ENCODE measurements at regions not wholly inside any gene's neighbourhood (a gene's known extent, or its start where the extent isn't known, plus 50 kb on each side); places are given as distances from the start of the nearest gene placed in this dataset.

DNA sequence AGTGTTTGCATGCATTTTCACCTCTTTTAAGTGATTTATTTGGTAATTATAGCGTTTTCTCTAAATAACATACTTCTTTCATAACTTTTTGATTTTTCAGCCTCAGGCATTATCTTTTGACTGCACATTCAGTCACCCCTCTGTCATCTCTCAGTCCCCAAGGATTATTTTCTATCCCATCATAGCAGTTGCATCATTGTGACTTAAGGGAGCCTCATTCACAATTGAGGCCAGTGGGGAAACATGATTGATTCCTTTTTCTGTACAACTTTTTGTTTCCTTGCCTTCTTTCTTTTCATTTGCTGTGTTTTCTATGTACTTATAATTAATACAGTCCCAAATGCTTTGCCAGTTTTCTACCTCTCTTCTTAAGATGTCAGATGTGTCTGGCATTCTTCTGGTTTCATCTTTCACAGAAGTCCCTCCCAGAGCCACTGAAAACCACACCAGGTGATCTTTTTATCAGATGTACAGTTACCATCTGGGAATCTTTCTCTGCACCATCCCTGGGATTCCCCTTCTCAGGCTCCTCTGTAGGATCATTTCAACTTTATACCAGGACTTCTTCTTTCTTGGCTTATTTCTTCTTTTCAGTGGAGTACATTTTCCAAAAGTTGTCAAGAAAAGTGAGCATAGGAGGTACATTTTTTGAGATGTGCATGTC is 151.4 kb downstream of the RAP2B start:
- DNase-seq (ENCODE audit: low read depth in 1 of 2, low spot score in 1 of 2) = no peak

- DNase-seq (ENCODE audit: low read depth in 1 of 2, low spot score in 1 of 2) = no peak
Observed at GRCh38 chr3:153314038-153314437, 152.0 kb downstream of the RAP2B start.

DNA sequence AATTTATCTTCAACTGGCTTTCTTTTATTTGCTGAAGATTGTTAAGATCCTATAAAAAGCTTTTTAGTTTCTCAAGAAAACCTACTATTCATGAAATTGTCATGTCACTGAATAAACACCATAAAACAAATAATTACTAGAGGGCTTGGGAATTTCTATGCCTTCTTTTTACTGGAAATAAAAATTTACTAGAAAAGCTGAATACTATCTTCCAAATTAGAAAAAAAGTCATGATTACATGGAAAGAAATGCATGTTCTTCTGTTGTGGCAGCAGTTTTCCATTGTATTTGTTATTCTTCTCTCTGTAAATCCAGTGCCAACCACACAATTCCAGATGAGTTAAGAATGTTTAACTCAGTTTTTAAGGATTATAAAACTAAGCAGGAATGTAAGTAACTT is 153.8 kb downstream of the RAP2B start:
- DNase-seq (ENCODE audit: low read depth in 1 of 2, low spot score in 1 of 2) = no peak

DNA sequence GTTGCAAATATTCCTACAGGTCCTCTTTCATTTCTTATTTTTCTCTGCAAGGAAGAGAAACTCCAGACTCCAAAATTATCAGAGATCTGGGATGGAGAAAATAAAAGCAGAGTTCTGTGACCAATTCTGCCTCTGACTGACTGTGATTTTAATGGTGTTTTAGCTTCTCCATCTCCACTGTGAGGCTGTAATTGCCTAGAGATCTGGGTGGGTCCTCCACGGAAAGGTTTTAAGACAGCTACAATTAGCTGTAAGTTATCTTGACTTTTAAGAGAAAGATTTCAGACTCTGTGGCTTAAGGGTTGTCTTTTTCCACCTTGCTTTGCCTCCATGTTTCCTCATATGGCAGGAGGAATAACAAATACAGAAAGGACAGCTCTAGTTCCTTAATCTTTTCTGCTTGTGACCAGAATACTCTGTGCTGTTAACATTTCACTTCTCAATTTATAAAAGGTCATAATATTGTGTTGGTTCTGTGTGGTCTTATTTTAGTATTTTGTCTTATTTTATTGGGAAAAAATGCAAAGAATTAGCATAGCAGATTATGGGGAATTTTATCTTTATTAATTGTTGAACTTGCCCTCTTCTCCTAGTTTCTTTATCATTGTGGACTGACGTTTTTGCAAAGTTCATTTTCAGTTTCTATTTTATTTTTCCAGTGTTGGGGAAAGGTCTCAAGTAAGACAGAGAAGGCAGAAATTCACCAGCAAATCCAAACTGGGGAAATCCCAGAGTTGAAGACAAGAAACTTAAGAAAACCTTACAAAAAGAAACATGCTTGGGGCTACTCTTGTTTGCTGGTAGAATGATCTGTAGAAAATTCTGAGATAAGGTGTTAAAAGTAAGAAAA is 157.9 kb downstream of the RAP2B start:
- no peak for DNase-seq (ENCODE audit: low read depth in 1 of 2, low spot score in 1 of 2)

GRCh38 chr3:153320585-153321128 is 158.6 kb downstream of the RAP2B start:
- DNase-seq (ENCODE audit: low read depth in 1 of 2, low spot score in 1 of 2) = no peak

DNA sequence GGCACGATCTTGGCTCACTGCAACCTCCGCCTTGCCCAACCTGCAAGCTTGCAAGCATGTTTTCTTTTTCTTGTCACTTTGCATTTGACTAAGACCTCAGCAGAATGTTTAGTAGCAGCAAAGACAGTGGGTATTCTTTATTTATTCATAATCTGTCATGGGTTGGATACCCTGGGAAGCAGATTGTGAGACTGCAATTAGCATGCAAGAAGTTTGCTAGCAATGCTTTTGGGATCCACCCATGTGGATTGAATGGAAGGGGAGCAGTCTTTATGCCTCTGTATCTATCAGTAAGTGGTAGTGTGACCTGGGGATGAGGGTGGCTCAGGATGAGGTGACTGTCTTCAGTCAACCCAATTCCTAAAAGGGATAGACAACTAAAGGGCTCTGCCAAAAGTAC is 166.7 kb downstream of the RAP2B start:
- no peak for DNase-seq (ENCODE audit: low read depth in 1 of 2, low spot score in 1 of 2)

GRCh38 chr3:153330901-153331300 is 168.9 kb downstream of the RAP2B start:
- no peak for DNase-seq (ENCODE audit: low read depth in 1 of 2, low spot score in 1 of 2)

DNA sequence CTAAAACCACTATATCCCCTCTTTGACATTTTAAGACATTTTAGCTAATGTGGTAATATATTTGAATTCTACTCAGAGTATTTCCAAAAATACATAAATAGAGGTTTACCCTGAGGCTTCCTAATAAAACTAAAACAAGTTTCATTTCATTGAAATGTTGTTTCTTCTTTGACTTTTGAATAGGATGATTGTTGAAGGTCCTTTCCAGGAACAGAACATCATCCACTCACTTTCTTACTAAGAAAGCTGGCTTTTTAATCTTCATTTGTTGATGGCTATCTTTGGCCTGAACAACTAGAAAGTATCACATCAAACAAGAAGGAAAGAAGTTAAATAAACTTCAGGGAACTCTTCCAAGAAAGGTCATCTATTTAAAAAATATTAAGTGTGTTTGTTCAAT is 169.7 kb downstream of the RAP2B start:
- no peak for DNase-seq (ENCODE audit: low read depth in 1 of 2, low spot score in 1 of 2)

GRCh38 chr3:153334558-153334957 is 172.5 kb downstream of the RAP2B start:
- DNase-seq (ENCODE audit: low read depth in 1 of 2, low spot score in 1 of 2) = no peak

- DNase-seq (ENCODE audit: low read depth in 1 of 2, low spot score in 1 of 2) = no peak
Observed at GRCh38 chr3:153337369-153337768, 175.3 kb downstream of the RAP2B start.

- DNase-seq (ENCODE audit: low read depth in 1 of 2, low spot score in 1 of 2) = no peak
Observed at GRCh38 chr3:153338487-153338886, 176.5 kb downstream of the RAP2B start.

DNA sequence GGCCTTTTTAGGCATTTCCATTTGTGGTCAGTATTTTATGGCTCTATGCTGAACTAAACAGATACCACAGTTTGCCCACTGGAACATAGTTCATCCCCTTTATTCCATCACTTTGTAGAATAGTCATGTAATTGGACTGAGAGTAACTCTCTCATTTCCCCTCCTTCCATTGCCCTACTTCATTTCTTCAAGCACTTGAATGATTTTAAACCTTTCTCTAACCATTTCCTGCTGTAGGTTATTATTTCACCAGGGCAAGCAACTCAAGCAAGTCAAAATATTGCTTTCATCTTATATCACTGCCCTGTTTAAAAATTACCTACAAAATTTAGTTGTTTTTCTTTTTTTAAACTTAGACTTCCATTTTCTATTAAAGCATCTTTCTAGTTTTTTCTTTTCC is 177.0 kb downstream of the RAP2B start:
- DNase-seq (ENCODE audit: low read depth in 1 of 2, low spot score in 1 of 2) = no peak

DNA sequence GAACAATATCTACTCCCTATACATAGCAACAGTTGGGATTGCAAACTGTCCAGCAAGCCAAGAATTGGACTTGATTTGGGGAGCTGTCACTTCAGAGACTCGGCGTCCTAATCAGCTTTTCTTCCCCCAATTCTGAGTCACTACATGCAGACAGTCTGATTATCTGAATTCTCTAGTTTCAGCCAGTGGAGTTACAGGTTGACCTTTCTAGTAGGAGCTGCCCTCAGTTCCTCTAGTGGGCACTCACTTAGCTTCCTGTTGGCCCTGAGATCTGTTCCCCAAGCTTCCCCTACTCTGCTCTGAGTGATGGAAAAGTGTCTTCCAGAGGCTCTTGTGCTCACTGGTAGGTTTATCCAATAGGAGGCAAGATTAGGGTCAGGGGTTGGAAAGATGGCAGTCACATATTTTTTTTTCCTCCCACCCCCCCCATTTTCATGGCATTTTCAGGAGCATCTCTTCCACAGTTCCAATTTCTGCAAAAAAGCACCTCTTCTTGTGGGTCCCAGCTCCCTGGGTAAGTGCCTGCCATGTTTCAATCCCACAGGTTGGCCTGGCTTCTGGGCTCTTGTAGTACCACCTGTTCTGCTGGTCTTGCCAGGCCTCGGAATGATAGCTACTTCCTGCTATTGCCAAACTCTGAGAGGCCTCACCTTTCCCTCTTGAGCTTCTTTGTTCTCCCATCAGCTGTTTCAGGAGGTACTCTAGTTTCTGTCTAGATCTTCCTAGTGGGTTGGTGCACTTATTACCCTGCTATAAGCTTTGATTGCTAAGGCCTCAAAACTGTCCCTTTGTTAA is 182.2 kb downstream of the RAP2B start:
- DNase-seq (ENCODE audit: low read depth in 1 of 2, low spot score in 1 of 2) = no peak

DNA sequence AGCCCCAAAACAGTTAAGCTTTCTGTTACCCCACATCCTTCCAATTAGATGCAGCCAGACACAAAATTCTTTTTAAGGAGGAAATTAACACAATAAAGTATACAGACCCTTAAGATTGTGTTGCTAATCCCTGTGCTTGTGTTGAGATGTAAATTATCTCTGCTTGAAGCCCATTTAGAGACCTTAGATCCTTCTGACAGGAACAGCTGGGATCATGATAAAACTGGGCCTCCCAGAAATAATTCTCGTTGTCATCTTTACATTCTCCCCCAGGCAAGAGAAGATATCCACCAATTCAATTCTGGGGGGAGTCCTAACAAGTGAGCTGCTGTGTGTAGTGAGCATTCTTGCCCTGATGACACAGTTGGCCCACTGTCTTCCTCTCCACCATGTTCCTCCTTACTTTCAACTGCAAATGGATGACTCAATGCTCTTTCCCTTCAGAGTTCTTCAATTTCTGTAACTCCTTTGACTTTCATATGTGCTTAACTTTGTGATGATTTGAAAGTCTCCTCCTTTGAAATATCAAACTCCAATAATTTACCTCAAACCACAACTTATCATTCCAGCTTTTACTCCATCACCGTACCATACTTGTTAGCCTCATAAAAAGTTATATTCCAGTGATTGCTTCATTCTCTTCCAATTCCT is 186.6 kb downstream of the RAP2B start:
- DNase-seq (ENCODE audit: low read depth in 1 of 2, low spot score in 1 of 2) = no peak

DNA sequence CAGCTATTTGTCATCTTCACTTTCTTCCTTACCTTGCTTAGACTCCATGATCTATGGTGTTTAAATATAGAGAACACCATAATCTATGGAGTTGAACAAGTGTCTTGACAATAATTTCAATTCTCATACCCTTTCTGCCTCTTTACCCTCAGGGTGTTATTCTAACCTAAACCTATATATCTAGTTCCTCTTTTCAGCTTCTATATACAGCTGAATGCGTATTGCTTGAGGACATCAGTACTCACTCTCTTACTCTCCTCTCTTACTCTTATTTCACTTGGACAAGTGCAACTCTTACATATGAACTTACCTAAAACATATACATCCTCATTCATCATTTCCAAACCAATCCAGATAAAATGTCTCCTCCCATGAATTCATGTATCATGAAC is 187.1 kb downstream of the RAP2B start:
- no peak for DNase-seq (ENCODE audit: low read depth in 1 of 2, low spot score in 1 of 2)

DNA sequence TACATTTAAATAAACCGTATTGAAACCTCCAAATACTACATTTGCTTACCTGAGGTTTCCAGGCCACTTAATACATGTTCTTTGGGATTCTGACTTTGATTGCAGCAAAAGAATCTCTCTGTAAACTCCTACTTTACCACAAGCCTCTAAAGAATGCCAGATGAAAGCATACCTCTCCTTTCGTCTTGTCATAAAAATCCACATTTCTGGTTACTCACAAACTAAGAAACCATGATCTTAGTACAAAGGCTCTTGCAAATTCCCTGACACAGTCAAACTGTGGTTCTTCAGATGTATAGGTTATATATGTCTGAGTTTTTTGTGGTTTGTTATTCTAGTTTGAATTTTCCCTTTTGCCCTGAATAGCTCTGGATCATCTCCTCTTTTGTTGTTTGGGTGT is 188.4 kb downstream of the RAP2B start:
- DNase-seq (ENCODE audit: low read depth in 1 of 2, low spot score in 1 of 2) = no peak

- DNase-seq (ENCODE audit: low read depth in 1 of 2, low spot score in 1 of 2) = no peak
Observed at GRCh38 chr3:153354641-153355040, 192.6 kb downstream of the RAP2B start.

DNA sequence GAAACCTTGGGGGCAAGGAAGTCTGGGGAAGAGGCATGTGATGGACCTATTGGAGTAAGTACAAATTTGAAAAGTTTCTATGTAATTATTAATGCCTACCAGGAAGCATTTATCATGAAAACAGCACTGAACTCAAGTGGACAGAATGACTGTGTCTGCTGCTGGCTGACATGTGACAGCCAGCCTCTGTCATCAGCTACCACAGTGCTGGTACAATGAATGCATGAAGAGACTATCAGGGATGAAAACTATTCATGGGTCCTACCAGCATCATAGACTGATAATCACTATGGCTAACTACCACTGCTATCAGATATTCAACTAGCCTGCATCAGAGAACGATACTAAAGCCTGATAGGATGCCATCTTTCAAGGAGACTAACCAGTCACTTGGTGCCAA is 193.5 kb downstream of the RAP2B start:
- no peak for DNase-seq (ENCODE audit: low read depth in 1 of 2, low spot score in 1 of 2)

DNA sequence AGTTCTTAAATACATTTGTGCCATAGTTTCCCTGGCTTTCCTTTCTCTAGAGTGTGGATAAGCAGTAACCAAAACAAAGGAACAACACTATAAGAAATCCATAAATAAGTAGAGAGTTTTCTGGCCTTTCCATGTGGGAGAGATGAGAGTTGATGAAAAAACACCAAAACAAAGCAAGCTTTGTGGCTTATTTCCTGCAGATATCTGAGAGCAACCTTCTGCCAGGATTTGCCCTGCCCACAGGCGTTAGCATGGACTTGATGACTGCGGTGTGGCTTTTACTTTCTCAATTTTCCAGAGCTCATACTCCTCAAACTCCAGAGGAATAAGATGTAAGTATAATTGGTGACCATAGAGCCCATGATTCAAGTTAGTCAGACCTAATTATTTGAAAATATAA is 194.9 kb downstream of the RAP2B start:
- no peak for DNase-seq (ENCODE audit: low read depth in 1 of 2, low spot score in 1 of 2)

DNA sequence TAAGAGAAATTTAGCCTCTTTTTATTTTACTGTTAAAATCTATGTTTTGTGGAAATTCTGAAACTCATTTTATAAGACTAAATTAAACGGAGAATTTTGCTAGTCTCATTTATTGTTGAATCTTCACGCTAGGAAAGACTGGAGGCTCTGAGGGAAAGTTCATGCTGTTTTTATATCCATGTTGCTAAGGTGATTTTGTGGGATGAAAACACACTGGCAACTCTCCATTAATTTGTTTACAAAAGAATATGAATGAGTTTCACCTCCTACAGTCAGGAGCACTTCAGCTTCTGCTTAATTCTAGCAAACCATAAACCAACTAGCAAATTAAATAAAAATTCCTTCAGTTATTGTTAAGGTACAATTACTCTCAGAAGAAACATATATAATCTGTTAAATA is 195.4 kb downstream of the RAP2B start:
- no peak for DNase-seq (ENCODE audit: low read depth in 1 of 2, low spot score in 1 of 2)

All from stimulated activated CD4-positive, alpha-beta T cell treated with anti-CD3 and anti-CD28 coated beads, Interleukin-15, amount 100 ng/mL, for 1 hour (primary cell).